ENCODE measurements at regions not wholly inside any gene's neighbourhood (a gene's known extent, or its start where the extent isn't known, plus 50 kb on each side); places are given as distances from the start of the nearest gene placed in this dataset.

GRCh38 chr12:13404631-13405473, 208.3 kb downstream of the EMP1 start (continued):
- TF ChIP-seq ASH2L (IDR thresholded peaks at IDR 0.05; ENCODE audit: insufficient read length, low read depth, low read length) (no peak), SIN3A (IDR thresholded peaks at IDR 0.05; ENCODE audit: borderline replicate concordance, low read depth, low read length) (no peak), FLYWCH1 (CRISPR knock-in tag; IDR thresholded peaks at IDR 0.05) (no peak), IRX3 (CRISPR knock-in tag; IDR thresholded peaks at IDR 0.05; ENCODE audit: borderline replicate concordance, low read depth) (no peak), TBX3 (IDR thresholded peaks at IDR 0.05; ENCODE audit: borderline replicate concordance) (no peak), ZBTB26 (CRISPR knock-in tag; IDR thresholded peaks at IDR 0.05; ENCODE audit: borderline replicate concordance) (no peak)
- TF ChIP-seq, protein P1, sequence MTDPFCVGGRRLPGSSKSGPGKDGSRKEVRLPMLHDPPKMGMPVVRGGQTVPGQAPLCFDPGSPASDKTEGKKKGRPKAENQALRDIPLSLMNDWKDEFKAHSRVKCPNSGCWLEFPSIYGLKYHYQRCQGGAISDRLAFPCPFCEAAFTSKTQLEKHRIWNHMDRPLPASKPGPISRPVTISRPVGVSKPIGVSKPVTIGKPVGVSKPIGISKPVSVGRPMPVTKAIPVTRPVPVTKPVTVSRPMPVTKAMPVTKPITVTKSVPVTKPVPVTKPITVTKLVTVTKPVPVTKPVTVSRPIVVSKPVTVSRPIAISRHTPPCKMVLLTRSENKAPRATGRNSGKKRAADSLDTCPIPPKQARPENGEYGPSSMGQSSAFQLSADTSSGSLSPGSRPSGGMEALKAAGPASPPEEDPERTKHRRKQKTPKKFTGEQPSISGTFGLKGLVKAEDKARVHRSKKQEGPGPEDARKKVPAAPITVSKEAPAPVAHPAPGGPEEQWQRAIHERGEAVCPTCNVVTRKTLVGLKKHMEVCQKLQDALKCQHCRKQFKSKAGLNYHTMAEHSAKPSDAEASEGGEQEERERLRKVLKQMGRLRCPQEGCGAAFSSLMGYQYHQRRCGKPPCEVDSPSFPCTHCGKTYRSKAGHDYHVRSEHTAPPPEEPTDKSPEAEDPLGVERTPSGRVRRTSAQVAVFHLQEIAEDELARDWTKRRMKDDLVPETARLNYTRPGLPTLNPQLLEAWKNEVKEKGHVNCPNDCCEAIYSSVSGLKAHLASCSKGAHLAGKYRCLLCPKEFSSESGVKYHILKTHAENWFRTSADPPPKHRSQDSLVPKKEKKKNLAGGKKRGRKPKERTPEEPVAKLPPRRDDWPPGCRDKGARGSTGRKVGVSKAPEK (CRISPR knock-in tag; IDR thresholded peaks at IDR 0.05; ENCODE audit: borderline replicate concordance) = no peak

Data from HepG2 (cell line).